GM23338 (cell line): ENCODE measurements at regions not wholly inside any gene's neighbourhood (a gene's known extent, or its start where the extent isn't known, plus 50 kb on each side); places are given as distances from the start of the nearest gene placed in this dataset.

Source experiments
- ATAC-seq: fragments of 200-7000 bp; cut with Tn5 transposase; 3 replicates; pipeline ENCODE4 v1.9.1; 2020
- DNase-seq: peaks from one replicate; pipeline ENCODE4 v3.0.0-alpha.2; 2015; ENCODE audit warnings: low spot score
- H2AFZ ChIP-seq: fragments of 200-600 bp; sonication (generic); 2 replicates; pipeline ENCODE4 v1.8.0; 2016; ENCODE audit warnings: antibody characterized with exemption, mild to moderate bottlenecking, moderate library complexity
- H3F3A ChIP-seq: fragments of 200-600 bp; sonication (generic); replicated peaks from 2 replicates; pipeline ENCODE4 v1.8.0; 2017; ENCODE audit warnings: antibody characterized with exemption, mixed run types, low read depth
- H3K27ac ChIP-seq: fragments of 200-600 bp; sonication (generic); 2 replicates; pipeline ENCODE4 v1.6.1; 2016; ENCODE audit warnings: low read depth
- H3K27me3 ChIP-seq: fragments of 200-600 bp; sonication (generic); 2 replicates; pipeline ENCODE4 v1.8.0; 2016; ENCODE audit warnings: mild to moderate bottlenecking, mixed run types, moderate library complexity; ENCODE audit not compliant: insufficient read depth
- H3K36me3 ChIP-seq: fragments of 200-600 bp; sonication (generic); 2 replicates; pipeline ENCODE4 v1.8.0; 2016; ENCODE audit warnings: mild to moderate bottlenecking; ENCODE audit not compliant: insufficient read depth
- H3K4me1 ChIP-seq: fragments of 200-600 bp; sonication (generic); 2 replicates; pipeline ENCODE4 v1.8.0; 2016; ENCODE audit warnings: mild to moderate bottlenecking, moderate library complexity; ENCODE audit not compliant: insufficient read depth
- H3K4me2 ChIP-seq: fragments of 200-600 bp; sonication (generic); 2 replicates; pipeline ENCODE4 v1.7.1; 2017; ENCODE audit warnings: mixed run types
- H3K4me3 ChIP-seq: fragments of 200-600 bp; sonication (generic); 2 replicates; pipeline ENCODE4 v1.6.1; 2016; ENCODE audit warnings: mixed run types
- H3K79me2 ChIP-seq: fragments of 200-600 bp; sonication (generic); replicated peaks from 2 replicates; pipeline ENCODE4 v1.8.0; 2017; ENCODE audit warnings: mild to moderate bottlenecking; ENCODE audit not compliant: insufficient read depth
- H3K9me2 ChIP-seq: fragments of 200-600 bp; sonication (generic); 2 replicates; pipeline ENCODE4 v1.8.0; 2017; ENCODE audit not compliant: insufficient read depth
- H4K20me1 ChIP-seq: fragments of 200-600 bp; sonication (generic); replicated peaks from 2 replicates; pipeline ENCODE4 v1.8.0; 2017; ENCODE audit warnings: mild to moderate bottlenecking; ENCODE audit not compliant: insufficient read depth
- H3K27ac Mint-ChIP-seq: 2 replicates; pipeline ENCODE4 v1.8.0; 2020; ENCODE audit warnings: inconsistent platforms, mild to moderate bottlenecking, moderate library complexity, mixed read lengths
- H3K27me3 Mint-ChIP-seq: 3 replicates; pipeline ENCODE4 v1.8.0; 2022; ENCODE audit warnings: low read depth, mild to moderate bottlenecking, moderate library complexity, mixed read lengths, inconsistent platforms; ENCODE audit not compliant: insufficient read depth, poor library complexity
- H3K36me3 Mint-ChIP-seq: 3 replicates; pipeline ENCODE4 v1.8.0; 2021; ENCODE audit warnings: low read depth, mild to moderate bottlenecking, inconsistent platforms, moderate library complexity, mixed read lengths
- H3K4me1 Mint-ChIP-seq: 3 replicates; pipeline ENCODE4 v1.8.0; 2020; ENCODE audit warnings: mild to moderate bottlenecking, inconsistent platforms, mixed read lengths
- H3K4me3 Mint-ChIP-seq: 3 replicates; pipeline ENCODE4 v1.8.0; 2021; ENCODE audit warnings: moderate library complexity, mild to moderate bottlenecking, inconsistent platforms, mixed read lengths
- H3K9me3 Mint-ChIP-seq: 3 replicates; pipeline ENCODE4 v1.8.0; 2020; ENCODE audit warnings: moderate library complexity, mild to moderate bottlenecking, inconsistent platforms, mixed read lengths
- CREB1 ChIP-seq: fragments of 250-450 bp; sonication (Bioruptor Pico); IDR thresholded peaks from 2 replicates; pipeline ENCODE4 v1.5.0; 2020; ENCODE audit warnings: low read depth, mild to moderate bottlenecking, moderate library complexity
- CTCF ChIP-seq, 2 experiments: fragments of 200-600 bp in 1 of 2; sonication (generic) in 1 of 2; conservative IDR thresholded peaks; 2 replicates each; pipeline versions ENCODE4 v1.5.1 to v1.6.1; 2016 to 2017; ENCODE audit warnings: antibody characterized with exemption in 2 of 2, low read depth in 2 of 2, mild to moderate bottlenecking in 2 of 2, moderate library complexity in 1 of 2
- ETS1 ChIP-seq: IDR thresholded peaks from 2 replicates; pipeline ENCODE4 v1.6.1; 2016; ENCODE audit warnings: antibody characterized with exemption
- EZH2 ChIP-seq: fragments of 200-600 bp; sonication (generic); IDR thresholded peaks from one replicate; pipeline ENCODE4 v1.8.0; 2017; ENCODE audit warnings: antibody characterized with exemption, mild to moderate bottlenecking, low read depth; ENCODE audit not compliant: unreplicated experiment
- EZH2phosphoT487 ChIP-seq: fragments of 200-600 bp; sonication (generic); IDR thresholded peaks from one replicate; pipeline ENCODE4 v1.8.1; 2018; ENCODE audit warnings: antibody characterized with exemption; ENCODE audit not compliant: unreplicated experiment
- NANOG ChIP-seq: IDR thresholded peaks from 2 replicates; pipeline ENCODE4 v1.6.1; 2016; ENCODE audit warnings: antibody characterized with exemption, borderline replicate concordance
- REST ChIP-seq: IDR thresholded peaks from one replicate; pipeline ENCODE4 v1.6.1; 2018; ENCODE audit warnings: antibody characterized with exemption; ENCODE audit not compliant: unreplicated experiment
- STAT1 ChIP-seq: IDR thresholded peaks from one replicate; pipeline ENCODE4 v1.6.1; 2016; ENCODE audit warnings: antibody characterized with exemption; ENCODE audit not compliant: unreplicated experiment
- ZNF114 ChIP-seq: fragments of 250-450 bp; sonication (Bioruptor Pico); IDR thresholded peaks from 2 replicates; pipeline ENCODE4 v1.5.0; 2020; ENCODE audit warnings: mild to moderate bottlenecking, moderate library complexity
- ZNF331 ChIP-seq: fragments of 250-450 bp; sonication (Bioruptor Pico); IDR thresholded peaks from 2 replicates; pipeline ENCODE4 v1.5.0; 2020; ENCODE audit warnings: low read depth, mild to moderate bottlenecking, moderate library complexity

- TF ChIP-seq EZH2phosphoT487, result no peak
- no peak for TF ChIP-seq CTCF (conservative IDR thresholded peaks at IDR 0.05; ENCODE audit: low read depth in 2 of 2)
- no peak for TF ChIP-seq REST
- no peak for TF ChIP-seq CREB1 (CRISPR knock-in tag)
- no peak for TF ChIP-seq ZNF114
- TF ChIP-seq ZNF331 (CRISPR knock-in tag), result no peak
- no peak for TF ChIP-seq ETS1
- TF ChIP-seq STAT1, result no peak
- no peak for TF ChIP-seq NANOG
Measured at GRCh38 chr14:35929186-35929585, 103.0 kb downstream of the BRMS1L start (continued).

GRCh38 chr14:35927727-35928126 is 101.6 kb downstream of the BRMS1L start:
- Mint-ChIP-seq H3K27ac (no peak overlapping the region), H3K36me3 (no peaks in the 10 kb centered on the region), H3K4me3 (no peak overlapping the region), H3K4me1 (0 out of 3 replicates have a peak, but pooled peaks cover 2% of the 10 kb centered on the region), H3K9me3 (no peaks in the 10 kb centered on the region), H3K27me3 (peaks cover 2% of the 10 kb centered on the region)
- Histone ChIP-seq H3K4me3 (no peak overlapping the region), H3K36me3 (no peaks in the 10 kb centered on the region), H3K4me2 (no peak overlapping the region), H3F3A (no peaks in the 10 kb centered on the region), H3K27me3 (no peaks in the 10 kb centered on the region), H3K4me1 (no peaks in the 10 kb centered on the region), H2AFZ (peak overlapping the region; percentile 43; the same call in 1 of the 2 replicates), H3K79me2 (no peaks in the 10 kb centered on the region), H3K27ac (no peak overlapping the region), H3K9me2 (no peaks in the 10 kb centered on the region), H4K20me1 (no peaks in the 10 kb centered on the region)
- ATAC-seq (no peak), DNase-seq (no peak)
- TF ChIP-seq EZH2 (no peak), NANOG (no peak), CTCF (conservative IDR thresholded peaks at IDR 0.05; ENCODE audit: low read depth in 2 of 2) (no peak), ETS1 (no peak)
